KBM-7 (cell line): ENCODE measurements at regions not wholly inside any gene's neighbourhood (a gene's known extent, or its start where the extent isn't known, plus 50 kb on each side); places are given as distances from the start of the nearest gene placed in this dataset.
"Not testable (repeated sequence)": the region's sequence is repeated elsewhere in the genome, so short reads cannot be mapped to it uniquely, and the experiment has no call there.

ENCODE experiments used
- DNase-seq: peaks from one replicate; pipeline ENCODE4 v3.0.0-alpha.2; 2015
- in situ Hi-C: fragments of 300-500 bp; cut with MboI; formaldehyde crosslinking; loops from 2 replicates; pipeline ENCODE4 v1.14.3; 2020; ENCODE audit warnings: low sequenced_read_pairs, low pct_unique_long_range_greater_than_20kb, mixed read lengths

- in situ Hi-C loops: no loop called here
- DNase-seq: no peak
These were observed 154.0 kb downstream of the REEP3 start for GRCh38 chr10:63675171-63675570.

GRCh38 chr10:63677001-63677400 is 155.8 kb downstream of the REEP3 start:
- in situ Hi-C loops: no loop called here
- no peak for DNase-seq

GRCh38 chr10:63680545-63680944 is 159.3 kb downstream of the REEP3 start:
- DNase-seq, in situ Hi-C loops: not testable (repeated sequence)

- in situ Hi-C loops: no loop called here
- DNase-seq: no peak
These were observed 160.9 kb downstream of the REEP3 start for GRCh38 chr10:63681993-63682697.

GRCh38 chr10:63682698-63683052 is 161.5 kb downstream of the REEP3 start:
- in situ Hi-C loops, DNase-seq: not testable (repeated sequence)

DNA sequence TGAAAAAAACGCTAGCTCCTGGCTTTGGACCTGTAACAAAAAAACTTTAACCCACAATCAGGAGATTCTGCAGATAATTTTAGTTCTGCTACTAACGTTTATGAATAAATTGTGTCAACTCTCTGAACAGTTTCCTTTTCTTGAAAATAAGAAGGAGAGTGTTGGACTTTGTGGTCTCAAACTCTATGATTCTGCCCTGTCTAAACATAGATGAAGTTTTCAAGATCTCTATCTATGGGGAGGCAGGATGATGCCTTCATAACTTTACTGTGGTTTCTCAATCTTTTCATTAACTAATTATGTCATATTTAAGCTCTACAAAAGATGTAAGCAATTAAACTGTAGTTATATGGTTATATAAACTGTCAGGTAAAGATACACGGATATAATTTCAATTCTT is 162.0 kb downstream of the REEP3 start:
- DNase-seq: no peak
- in situ Hi-C loops: no loop called here

- in situ Hi-C loops: no loop called here
- no peak for DNase-seq
These were observed 162.5 kb downstream of the REEP3 start for GRCh38 chr10:63683686-63684085.

- no peak for DNase-seq
- in situ Hi-C loops: no loop called here
These were observed 163.2 kb downstream of the REEP3 start for GRCh38 chr10:63684257-63684936.

- in situ Hi-C loops: no loop called here
- no peak for DNase-seq
These were observed 168.6 kb downstream of the REEP3 start for GRCh38 chr10:63689768-63690167.

DNA sequence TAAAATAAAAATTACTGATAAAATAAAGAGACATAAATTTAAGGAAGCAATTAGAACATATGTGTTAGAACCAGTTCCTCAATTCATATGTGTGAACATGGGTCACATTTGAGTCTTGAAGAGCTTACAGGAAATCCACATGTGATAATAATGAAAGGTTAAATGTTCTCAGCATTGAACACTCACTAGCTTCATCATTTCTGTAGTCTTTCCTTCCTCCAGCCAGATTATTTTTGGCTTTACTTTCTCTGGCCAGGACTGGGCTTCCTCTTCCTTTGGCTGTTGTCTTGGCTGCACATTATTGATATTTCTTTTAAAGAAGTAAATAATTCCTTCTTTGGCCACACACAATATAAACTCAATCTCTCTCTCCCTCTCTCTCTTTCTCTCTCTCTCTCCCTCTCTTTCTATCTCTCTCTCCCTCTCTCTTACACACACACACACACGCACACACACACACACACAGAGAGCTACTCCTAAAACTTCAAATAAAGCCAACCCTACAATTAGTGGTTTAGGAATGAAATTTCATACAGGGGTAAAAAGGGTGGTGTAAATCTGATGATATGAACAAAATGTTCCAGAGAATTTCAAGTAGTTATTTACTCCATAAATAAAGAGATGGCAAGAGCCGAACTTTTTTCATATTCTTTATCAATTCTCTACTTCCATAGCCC is 171.2 kb downstream of the REEP3 start:
- no peak for DNase-seq
- in situ Hi-C loops: no loop called here

DNA sequence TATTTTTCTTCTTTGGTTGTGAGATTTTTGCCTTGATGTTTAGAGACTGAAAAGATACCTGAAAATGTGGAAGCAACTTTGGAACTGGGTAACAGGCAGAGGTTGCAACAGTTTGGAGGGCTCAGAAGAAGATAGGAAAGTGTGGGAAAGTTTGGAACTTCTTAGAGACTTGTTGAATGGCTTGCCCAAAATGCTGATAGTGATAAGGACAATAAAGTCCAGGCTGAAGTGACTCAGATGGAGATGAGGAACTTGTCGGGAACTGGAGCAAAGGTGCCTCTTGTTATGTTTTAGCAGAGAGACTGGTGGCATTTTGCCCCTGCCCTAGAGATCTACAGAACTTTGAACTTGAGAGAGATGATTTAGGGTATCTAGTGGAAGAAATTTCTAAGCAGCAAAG is 171.8 kb downstream of the REEP3 start:
- in situ Hi-C loops, DNase-seq: not testable (repeated sequence)

DNA sequence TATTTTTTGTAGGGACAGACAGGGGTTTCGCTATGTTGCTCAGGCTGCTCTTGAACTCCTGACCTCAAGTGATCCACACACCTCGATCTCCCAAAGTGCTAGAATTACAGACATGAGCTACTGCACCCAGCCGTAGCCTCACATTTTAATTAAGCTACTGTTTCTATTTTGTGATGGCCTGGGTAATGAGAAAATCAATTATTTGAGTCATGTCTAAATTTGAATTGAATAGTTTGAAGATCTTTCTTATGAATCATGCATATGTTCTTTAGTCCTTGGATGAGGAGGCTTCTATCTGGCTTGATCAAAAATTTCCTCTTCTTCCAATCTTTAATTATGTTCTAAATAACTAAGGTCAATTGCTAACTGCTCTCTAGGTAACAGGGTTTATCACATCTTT is 175.0 kb downstream of the REEP3 start:
- no peak for DNase-seq
- in situ Hi-C loops: no loop called here

DNA sequence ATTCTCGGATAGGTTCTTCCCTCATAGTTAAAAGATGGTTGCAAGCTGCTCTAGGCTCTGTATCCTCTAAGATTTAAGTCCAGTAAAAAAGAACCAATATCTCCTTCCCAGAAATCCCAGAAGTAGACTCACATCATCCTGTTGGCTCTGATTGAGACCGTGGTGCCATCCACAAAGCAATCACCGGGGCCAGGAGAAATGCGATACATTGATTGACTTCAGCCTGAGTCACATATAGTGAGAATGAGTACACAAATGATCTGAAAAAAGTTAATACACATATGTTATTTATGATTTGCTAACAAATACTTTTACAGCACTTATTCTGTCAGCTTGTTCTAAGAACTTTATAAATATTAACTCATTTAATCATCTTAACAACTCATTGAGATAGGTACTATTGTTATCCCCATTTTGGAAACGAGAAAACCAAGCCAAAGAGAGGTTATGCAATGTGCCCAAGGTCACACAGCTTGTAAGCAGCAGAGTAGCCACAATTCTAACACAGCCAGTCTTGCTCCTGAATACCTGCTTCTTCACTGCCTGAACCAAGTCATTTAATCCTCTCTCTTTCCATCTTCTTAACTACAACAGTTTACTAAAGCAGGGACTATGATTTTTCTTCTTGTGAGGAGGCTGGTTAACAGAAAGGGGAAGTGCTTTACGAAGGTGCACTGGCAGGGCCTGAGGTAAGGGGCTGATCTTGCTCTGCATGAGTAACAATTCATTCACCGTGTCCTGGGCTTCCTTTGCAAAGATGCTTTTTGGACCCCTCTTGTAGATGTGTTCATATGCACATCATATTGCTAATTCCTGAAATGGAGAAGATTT is 177.0 kb downstream of the REEP3 start:
- in situ Hi-C loops: no loop called here
- peak; percentile 44 for DNase-seq

- in situ Hi-C loops: no loop called here
- no peak for DNase-seq
These were observed 177.6 kb downstream of the REEP3 start for GRCh38 chr10:63698787-63699150.

GRCh38 chr10:63699785-63700613 is 178.8 kb downstream of the REEP3 start:
- in situ Hi-C loops: loop anchor here (25.0 kb wide), 1 partner anchor 513 kb away; no protein-coding TSS in a partner anchor
- DNase-seq: no peak

DNA sequence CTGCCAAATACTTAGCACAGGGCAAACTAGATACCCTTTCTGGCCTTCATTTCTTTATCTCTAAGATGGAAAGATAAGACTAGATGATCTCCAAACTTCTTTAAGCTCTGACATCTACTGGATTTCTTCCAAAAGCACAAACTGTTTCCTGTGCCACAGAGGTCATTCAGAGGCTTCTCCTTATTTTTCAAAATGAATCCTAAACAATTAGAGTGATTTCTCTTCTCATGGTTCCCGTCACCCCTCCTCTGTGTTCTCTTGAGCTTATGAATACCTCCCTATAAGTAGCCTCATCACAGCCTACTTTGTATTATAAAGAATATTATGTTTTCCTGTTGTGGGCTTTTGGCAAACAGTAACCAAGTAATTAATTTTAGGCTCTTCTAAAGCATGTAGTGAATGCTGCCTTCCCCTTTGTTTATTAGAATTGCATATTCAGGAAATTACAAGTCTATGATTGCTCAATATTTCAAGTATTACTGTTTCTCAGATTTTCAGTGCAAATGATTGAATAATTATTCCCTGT is 179.5 kb downstream of the REEP3 start:
- DNase-seq: no peak
- in situ Hi-C loops: loop anchor here (25.0 kb wide), 1 partner anchor 513 kb away; no protein-coding TSS in a partner anchor

- no peak for DNase-seq
- in situ Hi-C loops: loop anchor here (25.0 kb wide), 1 partner anchor 515 kb away; no protein-coding TSS in a partner anchor
These were observed 180.9 kb downstream of the REEP3 start for GRCh38 chr10:63702092-63702491.

DNA sequence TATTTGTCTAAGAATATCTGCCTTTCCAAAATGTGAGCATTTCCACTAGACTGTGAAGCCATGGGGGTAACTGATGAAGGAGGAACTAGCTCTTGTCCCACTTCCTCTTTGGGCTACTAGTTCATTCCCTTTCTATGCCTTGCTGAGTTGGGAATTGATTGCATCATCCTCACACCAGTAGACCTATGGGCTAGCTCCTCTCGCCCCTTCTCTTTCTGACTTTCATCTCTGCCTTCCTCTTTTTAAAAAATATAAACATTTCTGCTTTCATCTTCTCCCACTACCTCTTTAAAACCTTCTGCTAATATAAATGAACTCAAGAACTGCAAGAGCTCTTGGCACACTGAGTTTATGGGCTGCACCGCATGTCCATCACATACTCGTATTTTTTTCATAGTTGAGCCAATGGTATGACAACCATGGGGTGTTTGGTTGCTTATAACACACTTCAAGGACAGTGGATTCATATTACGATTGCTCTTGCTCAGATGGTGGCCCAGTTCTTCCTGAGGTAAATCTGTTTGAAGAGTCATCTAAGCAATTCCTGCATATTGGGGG is 182.0 kb downstream of the REEP3 start:
- in situ Hi-C loops: loop anchor here (25.0 kb wide), 1 partner anchor 516 kb away; no protein-coding TSS in a partner anchor
- DNase-seq: peak; percentile 93
